ENCODE measurements at regions not wholly inside any gene's neighbourhood (a gene's known extent, or its start where the extent isn't known, plus 50 kb on each side); places are given as distances from the start of the nearest gene placed in this dataset.
"Not testable (repeated sequence)": the region's sequence is repeated elsewhere in the genome, so short reads cannot be mapped to it uniquely, and the experiment has no call there.

DNA sequence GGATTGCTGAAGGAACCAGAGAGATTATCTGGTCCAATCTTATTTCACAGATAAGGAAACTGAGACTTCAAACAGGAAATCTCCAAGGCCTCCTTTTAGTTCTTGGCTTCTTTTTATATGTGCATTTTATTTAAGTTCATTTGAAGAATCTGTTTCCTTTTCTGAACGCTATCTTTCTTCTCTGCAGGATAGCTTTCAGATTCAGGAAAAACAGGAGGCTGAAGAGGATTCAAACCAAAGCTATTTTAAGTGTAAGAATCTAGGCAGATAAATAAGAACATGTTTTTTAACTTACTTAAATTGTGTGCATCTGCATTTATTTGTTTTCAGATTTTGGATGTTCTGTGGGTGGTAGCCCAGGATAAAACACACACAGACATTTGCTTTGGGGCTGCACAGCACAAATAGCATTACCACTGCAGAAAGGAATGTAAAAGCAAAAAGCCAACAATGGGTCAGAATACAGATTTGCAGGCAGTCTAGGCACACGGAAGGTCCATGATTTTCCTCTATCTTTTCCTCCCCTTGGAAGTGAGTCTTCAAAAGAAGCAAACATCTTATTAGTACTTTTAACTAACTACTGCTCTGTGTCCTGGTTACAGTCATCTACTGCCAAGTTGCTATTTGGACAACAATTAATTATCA is 188.8 kb upstream of the TBX18 start:
- intact Hi-C loops (cut with micrococcal nuclease): no loop called here
- Histone ChIP-seq H3K4me3 (no peak overlapping the region), H3K27me3 (ENCODE audit: low read depth) (no peaks in the 10 kb centered on the region), H3K27ac (replicated peaks) (no peak overlapping the region), H3K36me3 (no peaks in the 10 kb centered on the region), H3K9me3 (replicated peaks) (peaks cover 34% of the 10 kb centered on the region), H3K4me1 (no peaks in the 10 kb centered on the region)
- TF ChIP-seq, protein P1, sequence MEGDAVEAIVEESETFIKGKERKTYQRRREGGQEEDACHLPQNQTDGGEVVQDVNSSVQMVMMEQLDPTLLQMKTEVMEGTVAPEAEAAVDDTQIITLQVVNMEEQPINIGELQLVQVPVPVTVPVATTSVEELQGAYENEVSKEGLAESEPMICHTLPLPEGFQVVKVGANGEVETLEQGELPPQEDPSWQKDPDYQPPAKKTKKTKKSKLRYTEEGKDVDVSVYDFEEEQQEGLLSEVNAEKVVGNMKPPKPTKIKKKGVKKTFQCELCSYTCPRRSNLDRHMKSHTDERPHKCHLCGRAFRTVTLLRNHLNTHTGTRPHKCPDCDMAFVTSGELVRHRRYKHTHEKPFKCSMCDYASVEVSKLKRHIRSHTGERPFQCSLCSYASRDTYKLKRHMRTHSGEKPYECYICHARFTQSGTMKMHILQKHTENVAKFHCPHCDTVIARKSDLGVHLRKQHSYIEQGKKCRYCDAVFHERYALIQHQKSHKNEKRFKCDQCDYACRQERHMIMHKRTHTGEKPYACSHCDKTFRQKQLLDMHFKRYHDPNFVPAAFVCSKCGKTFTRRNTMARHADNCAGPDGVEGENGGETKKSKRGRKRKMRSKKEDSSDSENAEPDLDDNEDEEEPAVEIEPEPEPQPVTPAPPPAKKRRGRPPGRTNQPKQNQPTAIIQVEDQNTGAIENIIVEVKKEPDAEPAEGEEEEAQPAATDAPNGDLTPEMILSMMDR (IDR thresholded peaks at IDR 0.05; ENCODE audit: borderline replicate concordance): no peak
- DNase-seq: no peak

- H3K9me3 ChIP-seq (replicated peaks): peaks cover 72% of the 10 kb centered on the region
- H3K27ac ChIP-seq (replicated peaks); H3K36me3 ChIP-seq; intact Hi-C loops (cut with micrococcal nuclease); H3K27me3 ChIP-seq (ENCODE audit: low read depth); H3K4me3 ChIP-seq; DNase-seq; H3K4me1 ChIP-seq: not testable (repeated sequence)
These were observed 180.5 kb upstream of the TBX18 start for GRCh38 chr6:84944926-84945325.

- Histone ChIP-seq H3K27me3 (ENCODE audit: low read depth) (no peaks in the 10 kb centered on the region), H3K4me1 (no peaks in the 10 kb centered on the region), H3K36me3 (no peaks in the 10 kb centered on the region), H3K27ac (replicated peaks) (no peak overlapping the region), H3K9me3 (replicated peaks) (peaks cover 70% of the 10 kb centered on the region), H3K4me3 (no peak overlapping the region)
- DNase-seq: no peak
- intact Hi-C loops (cut with micrococcal nuclease): no loop called here
- TF ChIP-seq, protein P1 (IDR thresholded peaks at IDR 0.05; ENCODE audit: borderline replicate concordance): no peak
These were observed 179.5 kb upstream of the TBX18 start for GRCh38 chr6:84943905-84944304.

DNA sequence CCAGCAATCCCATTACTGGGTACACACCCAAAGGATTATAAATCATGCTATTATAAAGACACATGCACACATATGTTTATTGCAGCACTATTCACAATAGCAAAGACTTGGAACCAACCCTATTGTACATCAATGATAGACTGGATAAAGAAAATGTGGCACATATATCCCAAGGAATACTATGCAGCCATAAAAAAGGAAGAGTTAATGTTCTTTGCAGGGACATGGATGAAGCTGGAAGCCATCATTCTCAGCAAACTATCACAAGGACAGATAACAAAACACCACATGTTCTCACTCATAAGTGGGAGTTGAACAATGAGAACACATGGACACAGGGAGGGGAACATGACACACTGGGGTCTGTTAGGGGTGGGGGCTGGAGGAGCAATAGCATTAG is 177.2 kb upstream of the TBX18 start:
- DNase-seq; H3K4me1 ChIP-seq; H3K27ac ChIP-seq (replicated peaks); H3K27me3 ChIP-seq (ENCODE audit: low read depth); H3K36me3 ChIP-seq; H3K4me3 ChIP-seq; intact Hi-C loops (cut with micrococcal nuclease): not testable (repeated sequence)
- peaks cover 54% of the 10 kb centered on the region for H3K9me3 ChIP-seq (replicated peaks)

DNA sequence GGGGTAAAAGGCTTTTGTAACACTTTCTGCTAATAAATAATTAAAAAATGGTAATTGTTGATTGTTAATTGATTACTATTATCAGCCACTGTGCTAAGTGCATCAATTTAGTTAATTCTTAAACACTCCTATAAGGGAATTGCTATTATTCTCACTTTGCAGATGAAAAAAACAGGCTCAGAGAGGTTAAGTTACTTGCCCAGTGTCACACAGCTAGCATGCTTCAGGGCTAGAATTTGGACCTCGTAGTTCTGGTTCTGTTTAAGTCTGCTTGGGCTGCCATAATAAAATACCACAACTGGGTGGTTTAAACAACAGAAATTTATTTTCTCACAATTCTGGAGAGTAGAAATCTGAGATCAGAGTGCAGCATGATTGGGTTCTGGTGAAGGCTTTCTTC is 164.8 kb upstream of the TBX18 start:
- H3K27ac ChIP-seq (replicated peaks): no peak overlapping the region
- no peak overlapping the region for H3K4me3 ChIP-seq
- intact Hi-C loops (cut with micrococcal nuclease): no loop called here
- H3K9me3 ChIP-seq (replicated peaks): no peaks in the 10 kb centered on the region
- no peak for DNase-seq
- TF ChIP-seq, protein P1 (IDR thresholded peaks at IDR 0.05; ENCODE audit: borderline replicate concordance): no peak
- no peaks in the 10 kb centered on the region for H3K27me3 ChIP-seq (ENCODE audit: low read depth)
- H3K36me3 ChIP-seq: no peaks in the 10 kb centered on the region
- no peaks in the 10 kb centered on the region for H3K4me1 ChIP-seq

DNA sequence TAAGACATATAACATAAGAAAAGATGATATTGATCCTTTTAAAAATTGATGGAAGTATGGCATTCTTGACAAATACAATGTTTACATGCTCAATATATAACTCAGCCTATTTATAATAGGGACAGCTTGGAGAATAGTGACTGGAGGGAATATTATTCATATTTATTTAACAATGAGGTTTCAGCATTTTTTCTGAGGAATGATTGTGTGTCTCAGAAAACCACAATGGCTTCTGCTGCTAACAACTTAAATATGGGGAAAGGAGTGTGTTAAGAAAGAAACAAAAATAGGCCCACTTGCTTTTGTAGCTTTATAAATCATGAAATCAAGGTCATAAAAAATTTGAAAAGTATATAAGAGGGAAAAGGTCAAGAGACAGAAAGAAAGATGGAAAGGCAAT is 163.2 kb upstream of the TBX18 start:
- DNase-seq: no peak
- Histone ChIP-seq H3K27ac (replicated peaks) (no peak overlapping the region), H3K4me1 (no peaks in the 10 kb centered on the region), H3K4me3 (no peak overlapping the region), H3K27me3 (ENCODE audit: low read depth) (no peaks in the 10 kb centered on the region), H3K9me3 (replicated peaks) (no peaks in the 10 kb centered on the region), H3K36me3 (no peaks in the 10 kb centered on the region)
- TF ChIP-seq, protein P1 (IDR thresholded peaks at IDR 0.05; ENCODE audit: borderline replicate concordance): no peak
- intact Hi-C loops (cut with micrococcal nuclease): no loop called here
